IMR-90 (cell line): ENCODE measurements at regions not wholly inside any gene's neighbourhood (a gene's known extent, or its start where the extent isn't known, plus 50 kb on each side); places are given as distances from the start of the nearest gene placed in this dataset.

Experiments used
- ATAC-seq: fragments of 200-7000 bp; cut with Tn5 transposase; 2 replicates; pipeline ENCODE4 v1.9.1; 2020; ENCODE audit warnings: low read depth, mild to moderate bottlenecking, moderate library complexity
- BruUV-seq: library from RNA; stranded (reverse); fragments of 400-500 nt; replicated peaks from 2 replicates; lab custom pipeline; 2021; lab: Mats Ljungman, UMichigan
- CTCF ChIA-PET: fragments of 300-600 bp; formaldehyde crosslinking; extraction: SDS; loops from one replicate; lab custom pipeline; 2021; ENCODE audit warnings: antibody characterized with exemption; lab: Yijun Ruan, JAX
- POLR2A ChIA-PET: fragments of 300-600 bp; sonication (Branson Sonifier 250); formaldehyde crosslinking; loops from one replicate; lab custom pipeline; 2022; ENCODE audit warnings: antibody characterized with exemption; ENCODE audit not compliant: unreplicated experiment; lab: Charles Lee
- DNase-seq: peaks from one replicate; pipeline ENCODE4 v3.0.0; 2013
- H2AFZ ChIP-seq: replicated peaks from 2 replicates; pipeline ENCODE3; 2013; ENCODE audit warnings: low read length, mild to moderate bottlenecking; ENCODE audit not compliant: poor library complexity
- H2AK5ac ChIP-seq: 2 replicates; pipeline ENCODE4 v1.6.1; 2013; ENCODE audit warnings: low read depth, low read length, inconsistent platforms
- H2AK9ac ChIP-seq: replicated peaks from 2 replicates; pipeline ENCODE3; 2013; ENCODE audit warnings: mild to moderate bottlenecking, low read depth, low read length, moderate library complexity; ENCODE audit not compliant: poor library complexity
- H2BK120ac ChIP-seq: 2 replicates; pipeline ENCODE4 v1.6.1; 2013; ENCODE audit warnings: low read depth, low read length, inconsistent platforms
- H2BK15ac ChIP-seq: 3 replicates; pipeline ENCODE4 v1.6.1; 2013; ENCODE audit warnings: low read depth, low read length, inconsistent platforms
- H2BK20ac ChIP-seq: 2 replicates; pipeline ENCODE4 v1.6.1; 2013; ENCODE audit warnings: low read depth, mild to moderate bottlenecking, inconsistent platforms, low read length, moderate library complexity
- H2BK5ac ChIP-seq: 2 replicates; pipeline ENCODE4 v1.6.1; 2013; ENCODE audit warnings: mild to moderate bottlenecking, low read depth, low read length, inconsistent platforms; ENCODE audit not compliant: poor library complexity, severe bottlenecking
- H3K14ac ChIP-seq: replicated peaks from 2 replicates; pipeline ENCODE4 v1.6.1; 2013; ENCODE audit warnings: low read depth, low read length, inconsistent platforms
- H3K18ac ChIP-seq: 2 replicates; pipeline ENCODE4 v1.6.1; 2013; ENCODE audit warnings: low read depth, low read length, control low read depth
- H3K23ac ChIP-seq: 2 replicates; pipeline ENCODE4 v1.6.1; 2013; ENCODE audit warnings: low read depth, low read length, inconsistent platforms
- H3K27ac ChIP-seq: 2 replicates; pipeline ENCODE4 v1.5.1; 2013; ENCODE audit warnings: mild to moderate bottlenecking, control low read depth, low read length; ENCODE audit not compliant: insufficient read depth
- H3K27me3 ChIP-seq: 2 replicates; pipeline ENCODE4 v1.6.1; 2013; ENCODE audit warnings: low read length; ENCODE audit not compliant: control insufficient read depth, insufficient read depth
- H3K36me3 ChIP-seq: 2 replicates; pipeline ENCODE4 v1.6.1; 2013; ENCODE audit warnings: low read length, mixed read lengths; ENCODE audit not compliant: control insufficient read depth, insufficient read depth
- H3K4ac ChIP-seq: 2 replicates; pipeline ENCODE4 v1.6.1; 2013; ENCODE audit warnings: low read depth, low read length, inconsistent platforms
- H3K4me1 ChIP-seq: 2 replicates; pipeline ENCODE4 v1.6.1; 2013; ENCODE audit warnings: low read length, mixed read lengths; ENCODE audit not compliant: control insufficient read depth, insufficient read depth
- H3K4me2 ChIP-seq: 2 replicates; pipeline ENCODE4 v1.6.1; 2013; ENCODE audit warnings: low read depth, mild to moderate bottlenecking, control low read depth, low read length, moderate library complexity
- H3K4me3 ChIP-seq: 2 replicates; pipeline ENCODE4 v1.5.1; 2013; ENCODE audit warnings: low read depth, mild to moderate bottlenecking, control low read depth, low read length, moderate library complexity; ENCODE audit not compliant: insufficient read depth
- H3K56ac ChIP-seq: 2 replicates; pipeline ENCODE4 v1.6.1; 2013; ENCODE audit warnings: low read length, inconsistent platforms; ENCODE audit not compliant: insufficient read depth; ENCODE audit errors: extremely low read depth
- H3K79me1 ChIP-seq, 2 experiments: 2 replicates each; pipeline ENCODE4 v1.6.1; 2013; ENCODE audit warnings: low read length in 2 of 2, inconsistent platforms in 1 of 2, low read depth in 1 of 2
- H3K9ac ChIP-seq: 2 replicates; pipeline ENCODE4 v1.6.1; 2013; ENCODE audit warnings: low read depth, low read length, control low read depth
- H3K9me1 ChIP-seq: 2 replicates; pipeline ENCODE4 v1.6.1; 2013; ENCODE audit warnings: low read length, inconsistent platforms; ENCODE audit not compliant: insufficient read depth
- H3K9me3 ChIP-seq: 2 replicates; pipeline ENCODE4 v1.6.1; 2013; ENCODE audit warnings: low read length; ENCODE audit not compliant: control insufficient read depth, insufficient read depth
- H4K20me1 ChIP-seq: 2 replicates; pipeline ENCODE4 v1.6.1; 2013; ENCODE audit warnings: low read length, inconsistent platforms; ENCODE audit not compliant: insufficient read depth
- H4K5ac ChIP-seq: 2 replicates; pipeline ENCODE4 v1.6.1; 2013; ENCODE audit warnings: mild to moderate bottlenecking, low read depth, low read length, control low read depth
- H4K8ac ChIP-seq, 2 experiments: 2 replicates each; pipeline ENCODE4 v1.6.1; 2013; ENCODE audit warnings: low read depth in 2 of 2, low read length in 2 of 2, control low read depth in 1 of 2, inconsistent platforms in 1 of 2
- H4K91ac ChIP-seq: 2 replicates; pipeline ENCODE4 v1.6.1; 2013; ENCODE audit warnings: low read depth, low read length, inconsistent platforms; ENCODE audit not compliant: insufficient read depth
- CHD1 ChIP-seq: IDR thresholded peaks from 2 replicates; pipeline ENCODE4 v1.6.1; 2012; ENCODE audit warnings: low read depth, low read length, improper control_type of control experiment
- MAFK ChIP-seq: IDR thresholded peaks from 2 replicates; pipeline ENCODE4 v1.6.1; 2012; ENCODE audit warnings: low read depth, low read length, improper control_type of control experiment
- MAZ ChIP-seq: IDR thresholded peaks from 2 replicates; pipeline ENCODE4 v1.6.1; 2012; ENCODE audit warnings: low read depth, mild to moderate bottlenecking, low read length, improper control_type of control experiment, moderate library complexity, borderline replicate concordance
- RAD21 ChIP-seq: IDR thresholded peaks from 2 replicates; pipeline ENCODE4 v1.6.1; 2012; ENCODE audit warnings: low read length, improper control_type of control experiment
- RFX5 ChIP-seq: IDR thresholded peaks from 2 replicates; pipeline ENCODE4 v1.8.0; 2012; ENCODE audit warnings: low read depth, mild to moderate bottlenecking, low read length, moderate library complexity
- WGBS, 2 experiments: methylation state at CpG; one replicate each; pipeline versions ENCODE4 v1.1.5 to v1.1.7; 2013; ENCODE audit warnings: missing lambda C conversion rate in 2 of 2; ENCODE audit not compliant: insufficient read length in 1 of 2; ENCODE audit errors: extremely low coverage in 2 of 2; 5-methylcytosine and 5-hydroxymethylcytosine counted together
- dilution Hi-C: fragments of 300-500 bp; cut with HindIII; formaldehyde crosslinking; loops from one replicate; pipeline ENCODE4 v1.14.3; 2018; ENCODE audit warnings: low sequenced_read_pairs; ENCODE audit not compliant: unreplicated experiment
- in situ Hi-C: fragments of 300-500 bp; cut with MboI; formaldehyde crosslinking; loops from 3 replicates; pipeline ENCODE4 v1.14.3; 2019; ENCODE audit warnings: low sequenced_read_pairs, inconsistent platforms, mixed read lengths
- intact Hi-C: fragments of 100-400 bp; cut with micrococcal nuclease; formaldehyde crosslinking; loops from 2 replicates; pipeline ENCODE4 v1.10.0; 2022

- WGBS, 2 experiments: no CpG with 5 or more reads among the region's 3 CpGs
- H3K23ac ChIP-seq: no peak overlapping the region
- CTCF ChIA-PET: no interaction called here
Measured at GRCh38 chr9:117649126-117649525, 55.1 kb upstream of the TLR4 start.

More at GRCh38 chr9:117649126-117649525, 55.1 kb upstream of the TLR4 start:
- in situ Hi-C loops (no loop called here), dilution Hi-C loops (no loop called here), intact Hi-C loops (loop anchor here (10.0 kb wide), 2 partner anchors 914 to 1716 kb away; partner anchors contain the start of gene BRINP1)
- Histone ChIP-seq H2BK5ac (no peak overlapping the region), H3K4me3 (no peak overlapping the region), H4K5ac (no peak overlapping the region), H4K8ac (no peak overlapping the region), H2AK9ac (no peak overlapping the region), H3K18ac (no peak overlapping the region), H3K36me3 (no peaks in the 10 kb centered on the region), H2AK5ac (no peak overlapping the region), H2BK20ac (no peak overlapping the region), H3K79me1 (no peaks in the 10 kb centered on the region), H3K27me3 (no peaks in the 10 kb centered on the region), H3K9ac (no peak overlapping the region), H3K56ac (no peak overlapping the region), H3K27ac (no peak overlapping the region), H3K9me3 (peaks cover 5% of the 10 kb centered on the region), H4K20me1 (no peaks in the 10 kb centered on the region), H3K14ac (no peak overlapping the region), H2AFZ (no peak overlapping the region), H3K9me1 (no peaks in the 10 kb centered on the region), H3K4me2 (no peak overlapping the region), H2BK120ac (no peak overlapping the region), H3K4me1 (no peaks in the 10 kb centered on the region), H3K4ac (no peak overlapping the region), H4K91ac (no peak overlapping the region), H2BK15ac (no peak overlapping the region)
- TF ChIP-seq MAFK (no peak), RAD21 (no peak), MAZ (no peak), CHD1 (no peak), RFX5 (no peak)
- POLR2A ChIA-PET: no interaction called here
- BruUV-seq: no TSS peak
- no peak for DNase-seq
- no peak for ATAC-seq
